ENCODE measurements at regions not wholly inside any gene's neighbourhood (a gene's known extent, or its start where the extent isn't known, plus 50 kb on each side); places are given as distances from the start of the nearest gene placed in this dataset.

GRCh38 chr7:47724335-47724982 lies 142.5 kb upstream of the TNS3 start:
- no peak for DNase-seq

DNA sequence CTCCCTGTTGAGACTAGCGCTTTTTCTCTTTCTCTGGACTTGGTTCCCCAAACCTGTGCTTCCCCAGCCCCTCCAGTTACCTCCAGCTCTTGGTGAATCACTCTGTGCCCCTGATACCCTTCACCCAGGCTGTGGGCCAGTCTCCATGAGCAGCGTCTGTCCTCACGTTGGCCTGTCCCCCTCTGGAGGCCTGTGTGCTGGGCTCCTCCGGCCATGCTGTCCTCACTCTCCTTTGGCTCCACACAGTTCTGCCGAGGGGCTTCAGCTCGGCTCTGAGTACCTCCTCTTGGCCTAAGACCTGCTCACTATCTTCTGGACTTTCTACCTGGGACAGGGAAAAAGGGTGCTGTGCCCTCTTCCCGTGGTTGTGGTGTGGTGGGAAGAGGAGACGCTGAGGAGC lies 140.2 kb upstream of the TNS3 start:
- no peak for DNase-seq

DNA sequence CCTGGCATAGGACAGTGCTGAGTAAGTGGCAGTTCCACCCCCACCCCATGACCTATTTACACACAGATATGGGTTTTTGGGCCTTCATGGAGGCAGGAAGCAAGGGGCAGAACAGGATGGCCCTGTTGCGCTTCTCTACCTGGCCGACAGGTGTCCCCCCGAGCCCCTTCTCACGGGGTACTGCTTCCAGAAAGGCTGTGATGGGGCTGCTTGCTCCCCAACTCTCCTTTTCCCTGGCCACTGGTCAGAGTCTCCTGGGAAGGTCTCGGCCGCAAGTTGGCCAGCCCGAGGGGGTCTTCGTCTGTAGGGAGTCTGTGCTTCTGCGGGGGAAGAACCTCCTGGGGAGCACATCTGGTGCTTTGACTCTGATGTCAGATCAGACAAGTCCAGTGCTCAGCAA lies 139.8 kb upstream of the TNS3 start:
- no peak for DNase-seq

- DNase-seq, result no peak
Measured at GRCh38 chr7:47720907-47721244, 139.0 kb upstream of the TNS3 start.

- DNase-seq, result peak in 1 of 51 donors; percentile 18
Measured at GRCh38 chr7:47720141-47720906, 138.4 kb upstream of the TNS3 start.

GRCh38 chr7:47719675-47720074 lies 137.8 kb upstream of the TNS3 start:
- no peak for DNase-seq

- DNase-seq, result no peak
Measured at GRCh38 chr7:47715631-47716068, 133.7 kb upstream of the TNS3 start.

- no peak for DNase-seq
Measured at GRCh38 chr7:47714669-47715607, 133.0 kb upstream of the TNS3 start.

GRCh38 chr7:47713595-47713994 lies 131.7 kb upstream of the TNS3 start:
- DNase-seq, result no peak

DNA sequence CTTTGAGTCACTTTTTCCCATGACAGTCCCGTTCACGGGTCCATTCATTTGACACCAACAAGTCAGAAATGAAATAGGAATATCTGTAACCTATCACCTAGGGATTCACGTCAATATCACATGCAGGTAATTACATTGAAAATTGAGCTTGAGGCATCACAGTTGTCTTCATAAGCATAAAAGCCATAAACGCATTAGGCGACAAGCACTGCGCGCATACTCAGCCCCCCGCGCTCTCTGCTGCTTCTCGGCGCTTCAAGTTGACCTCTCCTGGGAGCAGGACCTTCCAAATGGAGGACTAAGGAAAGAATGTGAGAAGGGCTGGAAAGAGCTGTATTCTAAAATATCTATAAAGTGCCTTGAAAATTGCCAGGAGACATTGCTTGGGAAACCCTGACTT lies 130.5 kb upstream of the TNS3 start:
- DNase-seq, result no peak

- DNase-seq, result no peak
Measured at GRCh38 chr7:47711776-47712175, 129.9 kb upstream of the TNS3 start.

DNA sequence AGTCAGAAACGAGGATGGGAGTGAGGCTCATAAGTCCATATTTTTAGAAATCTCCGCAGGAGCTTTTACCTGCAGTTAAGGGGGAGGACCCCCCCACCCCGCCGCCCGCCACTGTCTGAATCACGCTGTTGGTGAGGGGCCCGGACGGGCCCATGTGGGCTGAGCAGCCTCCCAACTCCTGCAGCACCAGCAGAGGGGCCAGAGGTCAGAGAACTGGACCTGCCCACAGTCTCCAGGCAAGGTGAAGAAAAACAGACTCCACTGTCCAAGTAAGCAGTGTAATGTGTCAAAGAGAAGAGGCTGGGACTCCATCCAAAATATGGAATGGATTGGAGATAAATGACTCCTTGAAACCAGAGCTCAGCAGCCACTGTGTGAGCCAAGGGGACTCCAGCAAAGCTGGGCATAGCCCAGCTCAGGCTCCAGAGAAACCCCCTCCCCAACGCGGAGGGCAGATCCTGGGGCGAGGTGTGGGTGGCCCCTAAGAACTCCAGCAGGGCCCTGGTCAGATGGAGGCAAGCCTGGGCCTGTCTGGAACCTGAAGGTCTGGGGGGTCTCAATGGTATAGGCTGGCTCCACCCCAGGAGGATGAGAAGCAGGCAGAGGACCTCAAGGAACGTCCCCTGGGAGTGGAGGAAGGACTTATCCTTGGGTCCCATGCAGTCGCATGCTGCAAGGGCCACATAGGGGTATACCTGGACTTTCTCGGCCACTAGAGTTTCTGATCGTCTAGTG lies 128.5 kb upstream of the TNS3 start:
- no peak for DNase-seq

GRCh38 chr7:47709451-47709850 lies 127.5 kb upstream of the TNS3 start:
- DNase-seq, result no peak

- DNase-seq, result no peak
Measured at GRCh38 chr7:47709051-47709450, 127.1 kb upstream of the TNS3 start.

DNA sequence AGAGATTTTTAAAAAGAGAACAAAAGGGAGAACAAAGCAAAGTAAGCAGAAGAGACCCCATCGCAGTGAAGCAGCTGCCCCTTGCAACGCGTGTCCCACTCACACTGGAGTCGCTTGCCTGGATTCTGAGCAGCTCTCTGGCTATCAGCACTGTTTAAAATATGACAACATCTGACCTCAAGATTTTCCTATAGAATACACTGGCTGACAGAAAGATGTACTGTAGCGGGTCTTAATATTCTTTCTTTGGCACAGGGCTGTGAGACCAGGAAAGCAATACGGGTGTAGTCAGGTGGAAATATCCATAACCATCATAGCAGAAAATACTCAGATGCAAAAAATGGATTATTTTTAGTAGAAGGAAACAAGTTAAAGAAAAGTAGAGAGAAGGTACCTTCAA lies 125.7 kb upstream of the TNS3 start:
- DNase-seq, result no peak

DNA sequence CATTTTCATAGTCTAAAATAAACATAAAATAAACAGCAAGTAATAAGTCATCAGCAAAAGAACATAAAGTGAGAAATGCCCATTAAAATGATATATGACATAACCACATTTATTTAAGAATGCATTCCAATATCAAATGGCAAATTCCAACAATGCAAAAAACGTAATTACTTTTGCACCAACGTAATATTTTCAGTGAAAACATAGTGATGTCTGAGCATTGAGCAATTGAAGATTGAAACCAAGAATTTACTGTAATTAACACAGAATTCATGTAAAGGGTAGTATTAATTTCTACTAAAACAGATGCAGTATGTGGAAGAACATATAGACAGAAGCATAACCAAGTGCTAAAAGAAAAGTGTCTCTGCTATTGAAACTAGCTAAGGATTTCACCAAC lies 123.0 kb upstream of the TNS3 start:
- no peak for DNase-seq

GRCh38 chr7:47702080-47702479 lies 120.2 kb upstream of the TNS3 start:
- no peak for DNase-seq

GRCh38 chr7:47698386-47698785 lies 116.5 kb upstream of the TNS3 start:
- DNase-seq, result no peak

DNA sequence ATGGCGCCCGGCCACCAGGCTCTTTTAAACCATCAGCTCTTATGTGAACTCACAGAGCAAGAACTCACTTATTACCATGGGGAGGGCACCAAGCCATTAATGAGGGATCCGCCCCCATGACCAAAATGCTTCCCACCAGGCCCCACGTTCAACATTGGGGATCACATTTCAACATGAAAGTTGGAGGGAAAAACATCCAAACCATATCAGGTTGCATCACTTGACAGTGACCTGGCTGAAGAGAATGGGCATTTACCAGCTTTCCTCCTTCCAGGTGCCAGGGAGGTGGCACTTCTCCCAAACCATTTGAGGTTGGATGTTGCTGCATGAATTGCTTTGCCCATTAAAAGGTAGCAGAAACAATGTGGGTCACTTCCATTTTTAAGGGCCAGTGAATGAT lies 115.6 kb upstream of the TNS3 start:
- DNase-seq, result no peak

GRCh38 chr7:47696152-47696710 lies 114.3 kb upstream of the TNS3 start:
- DNase-seq, result no peak

DNA sequence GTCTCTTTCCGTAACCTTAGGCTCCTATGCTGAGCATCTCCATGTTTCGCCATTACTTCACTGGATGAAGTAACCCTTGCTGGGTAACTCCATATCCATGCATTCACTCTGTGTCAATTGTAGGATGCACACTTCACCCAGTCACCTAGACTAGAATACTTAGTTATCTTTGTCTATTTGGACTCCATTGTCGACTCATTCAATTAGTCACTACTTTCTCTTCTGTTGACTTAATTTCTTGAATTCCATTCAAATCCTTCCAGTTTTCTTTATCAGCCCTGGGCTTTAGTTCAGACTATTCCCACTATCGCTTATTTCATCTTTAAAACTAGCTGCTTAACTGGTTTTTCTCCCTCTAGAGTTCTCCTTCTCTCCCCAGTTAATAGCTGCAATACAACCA lies 111.3 kb upstream of the TNS3 start:
- no peak for DNase-seq
